Keratinocyte (primary cell): ENCODE measurements at regions not wholly inside any gene's neighbourhood (a gene's known extent, or its start where the extent isn't known, plus 50 kb on each side); places are given as distances from the start of the nearest gene placed in this dataset.

Source experiments
- DNase-seq: peaks from one replicate; pipeline ENCODE4 v3.0.0-alpha.2; 2011; ENCODE audit warnings: low read depth, missing footprints, low spot score
- FAIRE-seq: peaks from 2 replicates; lab custom pipeline; 2011; peaks lifted over from hg19 to GRCh38; lab: Jason Lieb, UNC
- H2AFZ ChIP-seq: 2 replicates; pipeline ENCODE4 v1.6.0; 2012; ENCODE audit warnings: low read length, control low read depth, inconsistent platforms; ENCODE audit not compliant: control insufficient read depth
- H3K27ac ChIP-seq: 2 replicates; pipeline ENCODE4 v1.5.1; 2011; ENCODE audit warnings: low read length; ENCODE audit not compliant: control insufficient read depth, insufficient read depth
- H3K27me3 ChIP-seq: 3 replicates; pipeline ENCODE4 v1.6.0; 2011; ENCODE audit warnings: low read length; ENCODE audit not compliant: control insufficient read depth, insufficient read depth; ENCODE audit errors: extremely low read depth
- H3K36me3 ChIP-seq, 2 experiments: 2 replicates in 1 of 2; 3 replicates in 1 of 2; pipeline ENCODE4 v1.5.1; 2011; ENCODE audit warnings: low read length in 2 of 2, mild to moderate bottlenecking in 1 of 2; ENCODE audit not compliant: control insufficient read depth in 2 of 2, insufficient read depth in 2 of 2; ENCODE audit errors: extremely low read depth in 1 of 2
- H3K4me1 ChIP-seq: 3 replicates; pipeline ENCODE4 v1.5.1; 2011; ENCODE audit warnings: low read length; ENCODE audit not compliant: control insufficient read depth, insufficient read depth; ENCODE audit errors: extremely low read depth
- H3K4me2 ChIP-seq: 3 replicates; pipeline ENCODE4 v1.6.0; 2011; ENCODE audit warnings: low read depth, low read length; ENCODE audit not compliant: control insufficient read depth, insufficient read depth; ENCODE audit errors: extremely low read depth
- H3K4me3 ChIP-seq, 3 experiments: fragments of 200-600 bp in 1 of 3; sonication (generic) in 1 of 3; 2 replicates in 2 of 3; 3 replicates in 1 of 3; pipeline ENCODE4 v1.5.1; 2011 to 2016; ENCODE audit warnings: low read length in 3 of 3, mild to moderate bottlenecking in 3 of 3, control low read depth in 2 of 3, inconsistent platforms in 1 of 3, low read depth in 1 of 3, mixed read lengths in 1 of 3, mixed run types in 1 of 3, moderate library complexity in 1 of 3; ENCODE audit not compliant: control insufficient read depth in 2 of 3, insufficient read depth in 2 of 3; ENCODE audit errors: extremely low read depth in 1 of 3
- H3K79me2 ChIP-seq: 2 replicates; pipeline ENCODE4 v1.6.0; 2012; ENCODE audit warnings: low read length; ENCODE audit not compliant: control insufficient read depth, insufficient read depth
- H3K9ac ChIP-seq: 3 replicates; pipeline ENCODE4 v1.6.0; 2011; ENCODE audit warnings: low read length; ENCODE audit not compliant: control insufficient read depth, insufficient read depth; ENCODE audit errors: extremely low read depth
- H3K9me1 ChIP-seq: 3 replicates; pipeline ENCODE4 v1.6.0; 2011; ENCODE audit warnings: low read length; ENCODE audit not compliant: control insufficient read depth, insufficient read depth; ENCODE audit errors: extremely low read depth
- H3K9me3 ChIP-seq: 2 replicates; pipeline ENCODE4 v1.5.1; 2012; ENCODE audit warnings: low read depth, low read length; ENCODE audit not compliant: control insufficient read depth
- H4K20me1 ChIP-seq: 3 replicates; pipeline ENCODE4 v1.6.0; 2011; ENCODE audit warnings: low read length; ENCODE audit not compliant: control insufficient read depth, insufficient read depth; ENCODE audit errors: extremely low read depth
- EZH2 ChIP-seq: IDR thresholded peaks from one replicate; pipeline ENCODE4 v1.6.1; 2012; ENCODE audit warnings: inconsistent platforms, mild to moderate bottlenecking, low read length, moderate library complexity
- dilution Hi-C: fragments of 300-500 bp; cut with MboI; formaldehyde crosslinking; loops from one replicate; pipeline ENCODE4 v1.7.0; 2020; ENCODE audit warnings: low sequenced_read_pairs; ENCODE audit not compliant: extremely low pct_ligation_motif_present
- TF ChIP-seq, protein P1 (sequence below), 3 experiments: IDR thresholded peaks in 1 of 3; conservative IDR thresholded peaks in 1 of 3; optimal IDR thresholded peaks in 1 of 3; 2 replicates in 2 of 3; 3 replicates in 1 of 3; pipeline versions ENCODE3 to v1.5.1; 2011; ENCODE audit warnings: low read length in 3 of 3, mild to moderate bottlenecking in 3 of 3, moderate library complexity in 2 of 3, control low read depth in 1 of 3, inconsistent platforms in 1 of 3; ENCODE audit not compliant: insufficient read depth in 2 of 3; ENCODE audit errors: extremely low read depth in 1 of 3

DNA sequence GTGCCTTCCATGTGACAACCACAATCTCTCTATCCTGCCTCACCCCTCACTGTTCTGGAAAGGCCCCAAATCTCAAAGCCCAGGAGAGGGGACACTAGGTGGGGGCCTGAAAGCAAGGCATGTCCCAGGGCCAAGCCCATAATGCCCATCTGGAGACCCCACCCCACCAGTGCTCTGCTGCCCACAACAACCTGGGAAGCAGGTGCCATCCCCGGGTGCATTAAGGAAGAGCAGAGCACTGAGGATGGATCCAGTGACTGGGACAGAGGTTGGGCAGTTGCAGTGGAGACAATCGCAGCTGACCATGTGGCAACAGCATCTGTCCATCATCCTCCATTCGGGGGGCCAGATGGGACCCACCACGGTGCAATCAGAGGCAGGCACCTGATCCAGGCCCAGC is 106.2 kb upstream of the PRR20G start:
- no peak overlapping the region for H3K27ac ChIP-seq

DNA sequence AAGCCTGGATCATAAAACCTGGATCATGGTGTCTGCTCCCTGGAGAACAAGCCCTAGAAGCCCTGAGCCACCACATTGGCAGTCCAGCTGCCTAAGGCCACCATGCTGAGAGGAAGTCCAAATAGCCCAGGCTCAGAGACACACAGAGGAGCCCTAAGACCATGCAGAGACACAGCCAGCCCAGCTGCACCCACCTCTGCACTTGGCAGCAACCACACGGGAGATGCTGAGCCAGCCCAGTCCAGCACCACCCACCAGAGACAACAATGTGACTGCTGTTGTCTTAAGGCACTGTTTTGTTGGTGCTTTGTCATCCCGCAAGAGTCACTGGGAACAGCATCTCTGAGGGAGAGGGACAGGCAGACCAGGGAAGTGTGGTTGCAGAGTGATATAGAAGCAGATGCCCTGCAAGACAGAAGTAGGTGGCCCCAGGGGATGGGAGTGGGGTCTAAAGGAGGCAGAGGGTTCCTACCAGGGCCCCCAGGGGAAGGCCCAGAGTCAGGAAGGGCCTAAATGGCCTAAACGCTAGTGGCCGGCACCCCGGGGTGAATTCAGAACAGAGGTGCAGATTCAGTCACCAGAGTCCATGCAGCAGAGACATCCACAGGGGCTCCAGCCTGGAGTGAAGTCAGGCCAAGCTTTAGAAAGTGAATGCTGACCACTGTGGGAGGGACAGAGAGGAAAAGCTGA is 105.4 kb upstream of the PRR20G start:
- dilution Hi-C loops: no loop called here
- FAIRE-seq: no peak
- no peaks in the 10 kb centered on the region for H3K9me3 ChIP-seq

More for the DNA sequence above, 106.2 kb upstream of the PRR20G start:
- no peaks in the 10 kb centered on the region for H3K36me3 ChIP-seq
- no peak for FAIRE-seq
- H3K79me2 ChIP-seq: no peaks in the 10 kb centered on the region
- H4K20me1 ChIP-seq: no peaks in the 10 kb centered on the region
- H2AFZ ChIP-seq: no peak overlapping the region
- no peaks in the 10 kb centered on the region for H3K9me1 ChIP-seq
- no peak overlapping the region for H3K4me2 ChIP-seq
- DNase-seq: no peak
- no peak overlapping the region for H3K9ac ChIP-seq
- peaks cover 31% of the 10 kb centered on the region for H3K27me3 ChIP-seq
- no peak overlapping the region for H3K4me3 ChIP-seq
- H3K4me1 ChIP-seq: no peaks in the 10 kb centered on the region
- dilution Hi-C loops: no loop called here
- H3K9me3 ChIP-seq: no peaks in the 10 kb centered on the region
- TF ChIP-seq EZH2: no peak
- TF ChIP-seq, protein P1, sequence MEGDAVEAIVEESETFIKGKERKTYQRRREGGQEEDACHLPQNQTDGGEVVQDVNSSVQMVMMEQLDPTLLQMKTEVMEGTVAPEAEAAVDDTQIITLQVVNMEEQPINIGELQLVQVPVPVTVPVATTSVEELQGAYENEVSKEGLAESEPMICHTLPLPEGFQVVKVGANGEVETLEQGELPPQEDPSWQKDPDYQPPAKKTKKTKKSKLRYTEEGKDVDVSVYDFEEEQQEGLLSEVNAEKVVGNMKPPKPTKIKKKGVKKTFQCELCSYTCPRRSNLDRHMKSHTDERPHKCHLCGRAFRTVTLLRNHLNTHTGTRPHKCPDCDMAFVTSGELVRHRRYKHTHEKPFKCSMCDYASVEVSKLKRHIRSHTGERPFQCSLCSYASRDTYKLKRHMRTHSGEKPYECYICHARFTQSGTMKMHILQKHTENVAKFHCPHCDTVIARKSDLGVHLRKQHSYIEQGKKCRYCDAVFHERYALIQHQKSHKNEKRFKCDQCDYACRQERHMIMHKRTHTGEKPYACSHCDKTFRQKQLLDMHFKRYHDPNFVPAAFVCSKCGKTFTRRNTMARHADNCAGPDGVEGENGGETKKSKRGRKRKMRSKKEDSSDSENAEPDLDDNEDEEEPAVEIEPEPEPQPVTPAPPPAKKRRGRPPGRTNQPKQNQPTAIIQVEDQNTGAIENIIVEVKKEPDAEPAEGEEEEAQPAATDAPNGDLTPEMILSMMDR (optimal IDR thresholded peaks at IDR 0.05 in 1 of 3, IDR thresholded peaks at IDR 0.05 in 1 of 3, conservative IDR thresholded peaks at IDR 0.05 in 1 of 3; ENCODE audit: extremely low read depth in 1 of 3, insufficient read depth in 2 of 3, low read length in 3 of 3): no peak

More for the DNA sequence above, 105.4 kb upstream of the PRR20G start:
- no peaks in the 10 kb centered on the region for H3K9me1 ChIP-seq
- H2AFZ ChIP-seq: no peak overlapping the region
- no peaks in the 10 kb centered on the region for H3K4me1 ChIP-seq
- no peak overlapping the region for H3K4me3 ChIP-seq
- no peak overlapping the region for H3K4me2 ChIP-seq
- no peaks in the 10 kb centered on the region for H3K79me2 ChIP-seq
- no peaks in the 10 kb centered on the region for H4K20me1 ChIP-seq
- H3K36me3 ChIP-seq: no peaks in the 10 kb centered on the region
- no peak for TF ChIP-seq EZH2
- TF ChIP-seq, protein P1 (optimal IDR thresholded peaks at IDR 0.05 in 1 of 3, IDR thresholded peaks at IDR 0.05 in 1 of 3, conservative IDR thresholded peaks at IDR 0.05 in 1 of 3; ENCODE audit: extremely low read depth in 1 of 3, insufficient read depth in 2 of 3, low read length in 3 of 3): no peak
- peaks cover 34% of the 10 kb centered on the region for H3K27me3 ChIP-seq
- no peak overlapping the region for H3K27ac ChIP-seq
- no peak for DNase-seq
- no peak overlapping the region for H3K9ac ChIP-seq
